GM12874 (cell line): ENCODE measurements at regions not wholly inside any gene's neighbourhood (a gene's known extent, or its start where the extent isn't known, plus 50 kb on each side); places are given as distances from the start of the nearest gene placed in this dataset.

Experiments
- CTCF ChIP-seq: IDR thresholded peaks from 2 replicates; pipeline ENCODE4 v1.5.1; 2011; ENCODE audit warnings: low read depth, mild to moderate bottlenecking, control low read depth, low read length, moderate library complexity; ENCODE audit not compliant: insufficient read depth

GRCh38 chr11:69984457-69985261 is 93.5 kb upstream of the ANO1 start:
- TF ChIP-seq CTCF, result no peak

GRCh38 chr11:69985331-69985640 is 92.8 kb upstream of the ANO1 start:
- TF ChIP-seq CTCF, result no peak

- no peak for TF ChIP-seq CTCF
These were observed 92.3 kb upstream of the ANO1 start for GRCh38 chr11:69985641-69986439.

- TF ChIP-seq CTCF, result no peak
These were observed 91.7 kb upstream of the ANO1 start for GRCh38 chr11:69986440-69986787.

- TF ChIP-seq CTCF, result no peak
These were observed 91.3 kb upstream of the ANO1 start for GRCh38 chr11:69986830-69987229.

- TF ChIP-seq CTCF, result no peak
These were observed 86.1 kb upstream of the ANO1 start for GRCh38 chr11:69992026-69992425.

- TF ChIP-seq CTCF, result no peak
These were observed 85.0 kb upstream of the ANO1 start for GRCh38 chr11:69992943-69993694.
